BJ (cell line): ENCODE measurements at regions not wholly inside any gene's neighbourhood (a gene's known extent, or its start where the extent isn't known, plus 50 kb on each side); places are given as distances from the start of the nearest gene placed in this dataset.

Experiments
- CTCF ChIA-PET: fragments of 350-600 bp; formaldehyde crosslinking; extraction: SDS; loops from one replicate; lab custom pipeline; 2021; ENCODE audit warnings: antibody characterized with exemption, inconsistent platforms; lab: Yijun Ruan, JAX
- POLR2A ChIA-PET: fragments of 300-600 bp; sonication (Branson Sonifier 250); formaldehyde crosslinking; extraction: SDS; loops from one replicate; lab custom pipeline; 2021; ENCODE audit warnings: antibody characterized with exemption; lab: Charles Lee
- DNase-seq: peaks from one replicate; pipeline ENCODE4 v3.0.0-alpha.2; 2011; ENCODE audit warnings: low read depth
- H3K27me3 ChIP-seq: 2 replicates; pipeline ENCODE4 v1.6.0; 2011; ENCODE audit warnings: low read length; ENCODE audit not compliant: control insufficient read depth, insufficient read depth
- H3K36me3 ChIP-seq: 2 replicates; pipeline ENCODE4 v1.5.1; 2011; ENCODE audit warnings: low read length; ENCODE audit not compliant: control insufficient read depth, insufficient read depth
- H3K4me3 ChIP-seq: 2 replicates; pipeline ENCODE4 v1.5.1; 2011; ENCODE audit warnings: low read depth, mild to moderate bottlenecking, control low read depth, low read length
- CTCF ChIP-seq: IDR thresholded peaks from 2 replicates; pipeline ENCODE4 v1.5.1; 2011; ENCODE audit warnings: low read depth, mild to moderate bottlenecking, control low read depth, inconsistent platforms, low read length, moderate library complexity; ENCODE audit not compliant: insufficient read depth

- POLR2A ChIA-PET: no interaction called here
- Histone ChIP-seq H3K36me3 (no peaks in the 10 kb centered on the region), H3K4me3 (no peak overlapping the region), H3K27me3 (no peaks in the 10 kb centered on the region)
- TF ChIP-seq CTCF: no peak
- CTCF ChIA-PET: interaction anchor here (1.3 kb wide), 1 partner anchor 9 kb away, joined by 3 read pairs; no protein-coding TSS in a partner anchor
- no peak for DNase-seq
These were observed 329.4 kb upstream of the BOD1L1 start for GRCh38 chr4:13956947-13957346.

- ChIA-PET POLR2A (no interaction called here), CTCF (interaction anchor here (1.3 kb wide), 1 partner anchor 8 kb away, joined by 3 read pairs; no protein-coding TSS in a partner anchor)
- Histone ChIP-seq H3K27me3 (no peaks in the 10 kb centered on the region), H3K36me3 (no peaks in the 10 kb centered on the region), H3K4me3 (no peak overlapping the region)
- TF ChIP-seq CTCF: no peak
- DNase-seq: no peak
These were observed 330.3 kb upstream of the BOD1L1 start for GRCh38 chr4:13957871-13958270.

- POLR2A ChIA-PET: no interaction called here
- Histone ChIP-seq H3K27me3 (no peaks in the 10 kb centered on the region), H3K36me3 (no peaks in the 10 kb centered on the region), H3K4me3 (no peak overlapping the region)
- no peak for DNase-seq
- CTCF ChIA-PET: no interaction called here
- no peak for TF ChIP-seq CTCF
These were observed 336.1 kb upstream of the BOD1L1 start for GRCh38 chr4:13963601-13964000.

GRCh38 chr4:13966231-13967195 is 339.0 kb upstream of the BOD1L1 start:
- Histone ChIP-seq H3K4me3 (no peak overlapping the region), H3K36me3 (no peaks in the 10 kb centered on the region), H3K27me3 (no peaks in the 10 kb centered on the region)
- no peak for DNase-seq
- ChIA-PET POLR2A (no interaction called here), CTCF (interaction anchor here (0.9 to 1.9 kb wide), 8 partner anchors 9 to 164 kb away, joined by 3 to 6 read pairs (median 3); no protein-coding TSS in a partner anchor)
- TF ChIP-seq CTCF: peak; percentile 36; the same call in 1 of the 2 replicates

- Histone ChIP-seq H3K36me3 (no peaks in the 10 kb centered on the region), H3K27me3 (no peaks in the 10 kb centered on the region), H3K4me3 (no peak overlapping the region)
- CTCF ChIA-PET: no interaction called here
- no peak for TF ChIP-seq CTCF
- no peak for DNase-seq
- POLR2A ChIA-PET: no interaction called here
These were observed 341.2 kb upstream of the BOD1L1 start for GRCh38 chr4:13968723-13969122.
